ENCODE measurements at regions not wholly inside any gene's neighbourhood (a gene's known extent, or its start where the extent isn't known, plus 50 kb on each side); places are given as distances from the start of the nearest gene placed in this dataset.

DNA sequence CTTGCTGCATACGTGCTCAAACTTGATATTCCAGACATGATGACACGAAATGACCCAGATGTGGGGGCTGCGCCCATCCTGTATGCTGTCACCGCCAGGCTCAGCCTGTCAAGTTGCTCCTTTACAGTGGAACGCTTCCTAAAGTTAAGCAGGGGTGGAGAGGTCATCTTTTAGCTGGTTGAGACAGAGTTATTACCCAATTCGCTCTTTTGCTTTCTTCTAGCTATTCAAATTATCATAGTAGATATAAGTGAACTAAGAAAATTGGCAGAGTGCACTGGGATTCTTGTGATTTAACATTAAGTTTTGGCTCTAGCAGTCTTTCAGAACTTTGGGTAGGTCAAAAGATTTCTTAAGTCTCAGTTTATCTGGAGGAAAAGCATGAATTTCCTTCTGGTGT, 69.8 kb upstream of the BASP1 start:
- TF ChIP-seq, protein P1, sequence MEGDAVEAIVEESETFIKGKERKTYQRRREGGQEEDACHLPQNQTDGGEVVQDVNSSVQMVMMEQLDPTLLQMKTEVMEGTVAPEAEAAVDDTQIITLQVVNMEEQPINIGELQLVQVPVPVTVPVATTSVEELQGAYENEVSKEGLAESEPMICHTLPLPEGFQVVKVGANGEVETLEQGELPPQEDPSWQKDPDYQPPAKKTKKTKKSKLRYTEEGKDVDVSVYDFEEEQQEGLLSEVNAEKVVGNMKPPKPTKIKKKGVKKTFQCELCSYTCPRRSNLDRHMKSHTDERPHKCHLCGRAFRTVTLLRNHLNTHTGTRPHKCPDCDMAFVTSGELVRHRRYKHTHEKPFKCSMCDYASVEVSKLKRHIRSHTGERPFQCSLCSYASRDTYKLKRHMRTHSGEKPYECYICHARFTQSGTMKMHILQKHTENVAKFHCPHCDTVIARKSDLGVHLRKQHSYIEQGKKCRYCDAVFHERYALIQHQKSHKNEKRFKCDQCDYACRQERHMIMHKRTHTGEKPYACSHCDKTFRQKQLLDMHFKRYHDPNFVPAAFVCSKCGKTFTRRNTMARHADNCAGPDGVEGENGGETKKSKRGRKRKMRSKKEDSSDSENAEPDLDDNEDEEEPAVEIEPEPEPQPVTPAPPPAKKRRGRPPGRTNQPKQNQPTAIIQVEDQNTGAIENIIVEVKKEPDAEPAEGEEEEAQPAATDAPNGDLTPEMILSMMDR (conservative IDR thresholded peaks at IDR 0.05; ENCODE audit: low read depth, low read length), result no peak
- no peak for TF ChIP-seq EZH2 (IDR thresholded peaks at IDR 0.05; ENCODE audit: borderline replicate concordance, low read depth, low read length, poor library complexity, severe bottlenecking)
